ENCODE measurements at regions not wholly inside any gene's neighbourhood (a gene's known extent, or its start where the extent isn't known, plus 50 kb on each side); places are given as distances from the start of the nearest gene placed in this dataset.

DNA sequence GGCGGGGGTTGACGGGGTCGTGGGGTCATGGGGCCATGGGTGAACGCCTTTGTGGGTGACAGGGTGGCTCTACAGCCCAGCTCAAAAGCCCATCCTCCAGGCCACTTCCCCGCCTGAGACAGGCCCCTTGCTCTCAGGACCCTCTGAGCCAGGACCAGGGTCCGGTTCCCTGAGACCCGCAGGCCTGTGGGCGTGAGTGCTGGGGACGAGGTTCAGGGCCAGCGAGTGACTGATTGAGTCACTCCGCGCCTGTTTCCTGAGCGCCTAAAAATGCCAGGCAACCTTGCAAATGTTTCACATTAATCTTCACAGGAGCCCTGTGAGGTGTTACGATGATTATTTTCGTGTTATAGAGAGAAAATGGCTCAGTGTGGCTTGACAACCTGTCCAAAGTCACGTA is 97.8 kb downstream of the ZNF674 start:
- DNase-seq (ENCODE audit: low read depth in 2 of 3, low spot score in 2 of 3): no peak

DNA sequence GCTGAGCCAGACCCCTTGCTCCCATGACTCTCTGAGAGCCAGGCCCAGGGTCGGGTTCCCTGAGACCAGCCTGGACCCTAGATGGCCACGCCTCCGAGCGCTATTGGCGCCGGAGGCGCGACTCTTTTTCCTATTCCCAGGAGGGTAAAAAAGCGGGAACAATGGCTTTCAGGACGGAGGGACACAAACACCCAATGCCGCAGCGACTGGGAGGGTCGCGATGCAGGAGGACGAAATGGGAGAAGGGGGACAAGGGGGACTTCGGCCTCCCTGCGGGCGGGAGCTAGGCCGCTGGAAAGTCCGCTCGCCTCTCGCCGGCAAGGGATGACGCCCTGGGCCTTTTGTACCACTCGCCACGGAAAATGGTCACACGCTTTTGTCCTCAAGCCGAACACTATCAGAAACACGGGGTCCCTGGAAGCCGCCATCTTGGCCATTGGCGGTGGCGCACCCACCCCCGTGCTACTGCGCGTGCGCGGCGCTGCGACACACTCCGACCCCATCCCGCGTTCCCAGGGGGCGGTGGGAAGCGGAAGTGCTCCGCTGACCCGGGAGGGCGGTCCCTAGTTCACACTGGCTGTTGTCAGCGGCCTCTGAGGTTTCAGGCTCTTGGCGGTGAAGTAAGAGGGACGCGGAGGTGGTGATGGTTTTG is 98.4 kb downstream of the ZNF674 start:
- DNase-seq (ENCODE audit: low read depth in 2 of 3, low spot score in 2 of 3): peak; percentile 54 to 75 (median 59)

DNA sequence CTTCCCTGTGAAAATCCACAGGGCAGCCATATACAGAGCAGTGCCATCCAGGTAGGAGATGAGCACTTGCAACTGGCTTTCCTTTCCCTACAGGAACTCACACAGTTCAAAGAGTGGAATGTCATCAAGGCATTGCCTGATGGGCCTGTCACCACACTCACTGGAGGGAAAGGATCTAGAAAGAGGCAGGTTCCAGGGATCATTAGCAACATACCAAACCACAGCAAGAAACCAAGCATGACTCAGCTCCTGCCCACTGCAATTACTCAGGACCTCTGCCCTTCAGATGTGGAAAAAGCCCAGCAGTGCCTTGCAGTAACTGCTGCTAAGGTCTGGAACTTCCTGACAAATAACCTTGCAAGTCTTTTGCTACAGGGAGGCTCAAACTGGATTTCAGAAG is 101.2 kb downstream of the ZNF674 start:
- DNase-seq (ENCODE audit: low read depth in 2 of 3, low spot score in 2 of 3): no peak

DNA sequence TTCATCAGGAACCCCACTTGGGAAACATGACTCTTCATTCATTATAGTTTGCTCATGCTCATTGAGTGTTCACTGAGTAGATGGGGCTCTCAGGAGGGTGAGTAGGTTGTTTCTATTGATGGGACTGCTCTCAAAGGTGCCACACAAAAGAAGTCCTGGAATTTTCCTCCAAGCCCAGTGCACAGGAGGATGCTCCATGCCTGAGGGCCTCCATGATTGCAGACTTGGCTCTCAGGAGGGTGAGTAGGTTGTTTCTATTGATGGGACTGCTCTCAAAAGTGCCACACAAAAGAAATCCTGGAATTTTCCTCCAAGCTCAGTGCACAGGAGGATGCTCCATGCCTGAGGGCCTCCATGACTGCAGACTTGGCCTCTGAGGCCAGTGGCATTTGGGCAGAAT is 108.5 kb downstream of the ZNF674 start:
- no peak for DNase-seq (ENCODE audit: low read depth in 2 of 3, low spot score in 2 of 3)

DNA sequence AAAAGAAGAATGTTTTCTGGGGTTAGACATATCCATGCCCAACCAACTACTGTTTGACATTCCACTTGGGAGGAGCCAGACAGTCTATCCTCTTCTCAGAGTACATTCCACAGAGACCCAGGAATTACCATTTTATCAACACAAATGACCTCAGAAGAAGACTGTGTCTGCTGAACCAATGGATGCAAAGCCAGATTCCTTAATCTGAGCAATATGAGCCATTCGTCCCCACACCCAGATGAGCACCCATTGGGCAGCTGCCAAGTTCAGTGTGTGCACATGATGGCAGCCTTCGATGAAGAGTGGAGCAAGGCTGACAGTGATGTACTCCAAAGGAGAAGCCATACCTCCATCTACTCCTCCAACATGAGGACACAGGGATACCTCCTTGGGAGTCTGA is 111.3 kb downstream of the ZNF674 start:
- DNase-seq (ENCODE audit: low read depth in 2 of 3, low spot score in 2 of 3): no peak

DNA sequence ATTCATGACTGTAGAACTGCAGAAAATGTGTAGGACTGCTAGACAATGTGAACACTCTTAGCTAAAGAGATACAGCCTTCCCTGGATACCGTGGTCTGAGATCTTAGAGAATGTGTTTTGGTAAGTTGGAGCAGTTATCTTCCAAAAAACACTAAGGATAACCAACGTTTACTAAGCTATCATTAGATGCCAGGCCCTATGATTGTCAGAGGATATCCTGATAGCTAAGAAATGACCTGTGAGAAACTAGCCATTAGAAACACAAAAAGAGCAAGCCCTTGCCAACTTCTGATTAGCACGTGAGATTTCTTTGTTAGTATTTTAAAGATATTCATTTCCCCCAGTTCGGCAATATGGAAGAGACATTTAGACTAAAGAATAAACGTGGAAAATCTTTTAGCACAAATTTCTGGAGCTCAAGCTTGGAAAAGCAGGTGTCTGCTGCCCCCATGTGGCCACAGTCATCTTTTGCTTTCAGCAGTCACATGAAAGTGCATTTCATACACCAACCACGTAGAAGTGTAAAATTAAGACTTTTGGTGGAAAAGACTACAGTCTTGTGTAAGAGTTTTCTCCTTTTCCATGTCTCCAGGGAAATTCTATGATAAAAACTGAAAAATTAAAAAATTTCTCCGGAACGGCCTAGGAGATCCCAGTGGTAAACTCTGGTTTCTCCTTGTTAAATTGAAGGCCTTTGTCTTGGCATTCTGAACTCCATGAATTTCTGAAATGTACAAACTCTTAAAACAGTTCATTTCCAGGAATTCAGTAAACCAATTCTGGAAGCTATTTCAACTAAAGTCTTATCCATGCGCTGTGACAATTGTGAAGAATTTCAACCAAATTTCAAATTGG is 136.4 kb downstream of the ZNF674 start:
- peak; percentile 6 to 42 (median 20) for DNase-seq (ENCODE audit: low read depth in 2 of 3, low spot score in 2 of 3)

DNA sequence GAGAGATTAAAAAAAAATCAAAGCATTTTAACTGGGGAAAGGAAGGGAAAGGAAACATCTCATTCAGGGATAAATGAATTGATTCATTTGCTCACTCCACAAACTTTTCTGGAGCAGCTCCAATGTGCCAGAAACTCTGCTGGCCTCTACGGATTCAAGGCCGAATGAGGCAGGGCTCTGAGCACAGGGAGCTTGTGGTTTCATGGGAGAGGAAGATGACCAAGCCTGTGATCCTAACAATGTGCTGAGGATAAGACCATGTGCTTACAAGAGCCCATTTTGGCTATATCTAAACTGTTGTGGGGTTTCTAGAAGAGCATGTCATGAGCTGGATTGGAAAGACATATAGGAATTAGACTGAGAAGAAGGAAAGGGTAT is 137.5 kb downstream of the ZNF674 start:
- DNase-seq (ENCODE audit: low read depth in 2 of 3, low spot score in 2 of 3): no peak

DNA sequence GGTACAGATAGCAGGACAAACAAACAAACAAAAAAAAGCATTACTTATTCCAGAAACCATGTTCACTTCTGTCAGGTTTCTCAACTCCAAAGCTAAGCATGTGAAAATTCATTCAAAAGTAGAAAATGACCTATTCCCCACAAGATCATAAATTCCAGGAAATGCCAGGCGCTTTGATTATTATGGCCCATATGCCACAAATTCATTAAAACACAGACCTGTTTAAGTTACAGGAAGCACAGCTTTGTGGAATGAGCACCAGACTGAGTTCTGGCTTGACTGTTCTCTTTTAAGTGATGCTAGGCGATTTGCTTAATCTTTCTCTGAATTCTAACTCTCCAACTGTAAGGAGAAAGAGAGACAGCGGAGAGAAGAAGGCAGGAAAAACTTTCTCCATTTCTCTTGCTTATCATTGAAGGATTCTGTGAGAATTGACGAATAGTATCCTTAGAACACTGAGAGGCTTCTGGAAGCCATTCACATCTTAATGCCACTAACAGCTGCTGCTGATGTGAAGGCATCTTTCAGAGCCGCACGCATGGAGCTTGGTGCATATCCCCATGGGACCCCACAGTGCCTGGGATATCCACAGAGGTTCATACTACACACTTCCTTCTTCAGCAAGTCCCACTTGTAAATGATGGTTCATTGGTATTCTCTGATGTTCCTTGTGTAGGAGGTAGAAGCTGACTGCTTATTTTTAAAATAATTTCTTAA is 138.0 kb downstream of the ZNF674 start:
- no peak for DNase-seq (ENCODE audit: low read depth in 2 of 3, low spot score in 2 of 3)

DNA sequence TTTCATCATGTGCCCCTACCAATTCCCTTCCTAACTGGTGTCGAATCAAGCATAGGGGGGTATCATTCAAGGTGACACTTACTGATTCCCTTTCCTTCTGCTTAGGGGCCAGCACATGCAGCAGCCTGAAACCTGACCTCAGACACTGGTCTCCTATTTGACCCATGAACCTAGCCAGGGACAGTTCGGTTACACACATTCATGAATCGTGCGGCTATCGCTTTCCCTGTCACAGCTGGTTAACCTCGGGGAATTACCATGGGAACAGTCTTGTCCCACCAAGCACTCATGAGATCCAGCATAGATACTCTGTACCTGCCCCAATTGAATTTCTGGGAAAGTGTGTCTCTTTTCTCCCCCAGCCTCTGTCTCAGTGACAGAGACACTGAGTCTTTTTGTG is 140.4 kb downstream of the ZNF674 start:
- DNase-seq (ENCODE audit: low read depth in 2 of 3, low spot score in 2 of 3): no peak

DNA sequence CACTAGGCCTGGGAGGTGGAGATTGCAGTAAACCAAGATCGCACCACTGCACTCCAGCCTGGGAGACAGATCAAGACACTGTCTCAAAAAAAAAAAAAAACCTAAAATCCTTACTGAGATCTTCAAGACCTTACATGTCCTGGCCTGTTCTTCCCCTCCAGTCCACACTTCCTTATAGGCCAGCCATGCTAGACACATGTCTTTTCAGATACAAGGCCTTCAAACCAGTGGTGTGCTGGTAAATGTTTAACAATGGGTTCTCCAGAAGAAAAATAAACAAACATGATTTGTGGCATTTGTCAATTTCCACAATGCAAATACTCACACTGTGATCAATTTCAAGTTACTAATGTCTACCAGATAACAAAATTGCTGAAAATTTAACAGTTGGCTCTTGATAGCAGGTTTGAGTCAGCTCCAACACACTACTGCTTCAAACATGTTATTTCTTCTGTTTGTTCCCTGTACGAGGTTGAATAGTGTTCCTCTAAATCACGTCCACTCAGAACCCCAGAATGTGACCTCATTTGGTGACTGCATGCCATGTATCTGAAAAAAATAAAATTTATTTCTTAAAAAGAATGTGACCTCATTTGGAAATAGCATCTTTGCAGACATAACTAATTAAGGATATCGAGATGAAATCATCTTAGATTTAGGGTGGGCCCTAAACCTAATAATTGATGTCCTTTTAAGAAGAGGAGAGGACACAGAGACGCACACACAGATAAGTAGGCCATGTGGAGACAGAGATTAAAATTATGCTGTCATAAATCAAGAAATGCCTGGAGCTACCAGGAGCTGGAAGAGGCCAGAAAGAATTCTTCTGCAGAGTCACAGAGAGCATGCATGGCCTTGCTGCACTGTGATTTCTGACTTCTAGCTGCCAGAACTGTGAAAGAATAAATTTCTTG is 144.4 kb downstream of the ZNF674 start:
- no peak for DNase-seq (ENCODE audit: low read depth in 2 of 3, low spot score in 2 of 3)

DNA sequence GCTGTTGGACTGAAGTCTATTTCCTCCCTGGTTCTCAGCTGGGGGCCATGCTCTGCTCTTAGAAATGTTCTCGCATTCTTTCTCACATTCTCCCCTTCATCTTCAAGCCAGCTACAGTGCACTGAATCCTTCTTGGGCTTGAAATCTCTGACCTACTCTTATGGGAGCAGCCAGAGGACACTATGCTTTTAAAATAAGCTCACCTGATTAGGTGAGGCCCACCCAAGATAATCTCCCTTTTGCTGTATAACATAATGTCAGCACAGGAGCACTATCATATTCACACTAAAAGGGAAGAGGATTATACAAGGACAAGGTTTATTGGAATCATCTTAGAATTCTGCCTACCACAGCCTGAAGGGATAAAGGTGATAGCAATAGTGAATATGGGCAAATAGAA is 146.3 kb downstream of the ZNF674 start:
- DNase-seq (ENCODE audit: low read depth in 2 of 3, low spot score in 2 of 3): no peak

DNA sequence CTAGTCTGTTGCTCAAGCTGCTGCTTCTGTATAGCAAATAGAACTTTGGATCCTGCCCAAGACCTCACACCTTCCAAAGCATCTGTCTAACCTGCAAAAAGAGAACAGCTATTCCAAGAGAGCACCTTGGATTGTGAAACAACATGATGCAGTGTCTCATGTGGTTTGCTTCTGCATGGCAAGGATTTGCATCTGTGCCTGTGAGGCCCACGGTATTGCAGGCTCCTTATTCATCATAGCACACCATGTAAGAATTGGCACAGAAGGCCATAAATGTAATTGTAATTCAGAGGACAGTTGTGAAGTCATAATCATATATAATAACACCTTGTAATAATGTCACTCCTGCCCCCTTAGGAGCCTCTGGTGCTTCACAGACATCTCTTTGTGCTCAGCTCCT is 147.1 kb downstream of the ZNF674 start:
- DNase-seq (ENCODE audit: low read depth in 2 of 3, low spot score in 2 of 3): no peak

DNA sequence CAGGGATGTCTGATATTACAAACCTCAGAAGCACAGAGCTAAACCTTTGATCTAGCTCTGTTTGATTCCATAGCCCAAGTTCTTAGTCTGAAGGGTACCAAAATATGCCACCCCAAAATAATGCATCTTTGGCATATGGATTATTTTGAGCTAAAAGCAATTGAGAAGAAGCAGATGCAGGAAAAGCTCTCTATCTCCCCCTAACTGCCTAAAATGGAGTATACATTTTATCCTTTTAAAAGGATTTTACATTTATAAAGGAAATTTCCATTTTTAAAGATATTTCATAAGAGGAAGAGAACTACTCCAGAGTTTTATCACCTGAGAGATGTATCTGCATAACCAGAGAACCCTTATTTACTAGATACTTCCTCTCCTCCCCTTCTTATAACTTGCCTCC is 158.7 kb downstream of the ZNF674 start:
- no peak for DNase-seq (ENCODE audit: low read depth in 2 of 3, low spot score in 2 of 3)

DNA sequence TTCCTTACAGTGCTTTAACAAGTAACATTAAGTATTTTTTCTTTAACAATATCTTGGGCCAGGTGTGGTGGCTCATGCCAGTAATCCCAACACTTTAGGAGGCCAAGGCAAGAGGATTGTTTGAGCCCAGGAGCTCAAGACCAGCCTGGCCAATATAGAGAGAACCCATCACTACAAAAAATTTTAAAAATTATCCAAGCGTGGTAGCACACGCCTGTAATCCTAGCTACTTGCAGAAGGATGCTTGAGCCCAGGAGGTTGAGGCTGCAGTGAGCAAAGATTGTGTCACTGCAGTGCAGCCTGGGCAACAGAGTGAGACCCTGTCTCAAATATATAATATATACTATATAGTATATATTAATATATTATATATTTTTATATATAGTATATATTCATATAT is 162.2 kb downstream of the ZNF674 start:
- DNase-seq (ENCODE audit: low read depth in 2 of 3, low spot score in 2 of 3): no peak

DNA sequence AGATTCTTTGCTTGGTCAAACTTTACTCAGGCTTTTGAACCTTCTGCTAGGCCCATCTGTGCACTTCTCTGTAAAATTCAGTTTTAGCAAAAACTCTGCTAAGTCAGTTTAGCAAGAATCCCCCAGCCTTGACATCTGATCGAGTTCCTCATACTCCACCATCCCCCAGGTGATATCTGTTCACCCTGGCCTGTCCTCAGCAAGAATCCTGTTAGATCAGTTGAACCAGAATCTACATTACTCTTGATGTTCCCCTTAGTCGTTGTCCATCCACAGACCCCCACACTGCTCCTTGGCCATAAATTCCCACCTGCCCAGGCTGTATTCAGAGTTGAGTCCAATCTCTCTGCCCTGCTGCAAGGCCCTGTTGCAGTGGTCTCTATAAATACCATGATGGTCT is 162.6 kb downstream of the ZNF674 start:
- no peak for DNase-seq (ENCODE audit: low read depth in 2 of 3, low spot score in 2 of 3)

DNA sequence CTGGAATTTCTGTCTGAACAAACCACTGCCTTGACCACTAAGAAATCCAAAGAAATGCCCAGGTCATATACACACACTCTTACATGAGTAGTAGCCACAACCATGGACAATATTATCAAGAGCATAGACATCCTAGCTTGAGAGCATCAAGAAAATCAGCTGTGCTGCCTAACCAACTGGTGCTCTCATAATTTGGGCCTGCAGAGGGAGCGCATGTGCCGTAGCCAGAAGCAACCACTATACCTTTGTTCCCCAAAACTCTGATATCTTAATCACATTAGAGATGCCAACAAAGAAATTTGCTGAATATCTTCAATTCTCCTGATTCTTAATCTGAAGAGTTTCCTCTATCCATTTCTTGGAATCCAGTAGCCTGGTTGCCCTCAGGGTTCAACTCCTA is 163.6 kb downstream of the ZNF674 start:
- no peak for DNase-seq (ENCODE audit: low read depth in 2 of 3, low spot score in 2 of 3)

DNA sequence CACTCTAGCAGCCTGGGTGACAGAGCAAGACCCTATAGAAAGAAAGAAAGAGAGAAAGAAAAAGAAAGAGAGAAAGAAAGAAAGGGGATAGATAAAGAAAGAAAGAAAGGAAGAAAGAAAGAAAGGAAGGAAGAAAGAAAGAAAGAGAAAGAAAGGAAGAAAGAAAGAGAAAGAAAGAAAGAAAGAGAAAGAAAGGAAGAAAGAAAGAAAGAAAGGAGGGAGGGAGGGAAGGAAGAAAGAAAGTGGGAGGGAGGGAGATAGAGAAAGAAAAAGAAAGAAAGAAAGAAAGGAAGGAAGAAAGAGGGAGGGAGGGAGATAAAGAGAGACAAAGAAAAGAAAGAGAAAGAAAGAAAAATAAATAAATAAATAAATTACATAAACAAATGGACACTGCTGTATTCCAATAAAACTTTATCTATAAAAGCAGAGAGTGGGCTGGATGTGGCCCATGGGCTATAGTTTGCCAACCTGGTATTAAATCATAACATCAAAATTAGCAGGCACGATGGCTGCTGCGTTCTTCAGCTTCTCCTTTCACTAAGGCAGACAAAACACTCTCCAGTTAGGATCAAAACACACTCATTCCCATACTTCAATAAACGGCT is 165.0 kb downstream of the ZNF674 start:
- DNase-seq (ENCODE audit: low read depth in 2 of 3, low spot score in 2 of 3): no peak

DNA sequence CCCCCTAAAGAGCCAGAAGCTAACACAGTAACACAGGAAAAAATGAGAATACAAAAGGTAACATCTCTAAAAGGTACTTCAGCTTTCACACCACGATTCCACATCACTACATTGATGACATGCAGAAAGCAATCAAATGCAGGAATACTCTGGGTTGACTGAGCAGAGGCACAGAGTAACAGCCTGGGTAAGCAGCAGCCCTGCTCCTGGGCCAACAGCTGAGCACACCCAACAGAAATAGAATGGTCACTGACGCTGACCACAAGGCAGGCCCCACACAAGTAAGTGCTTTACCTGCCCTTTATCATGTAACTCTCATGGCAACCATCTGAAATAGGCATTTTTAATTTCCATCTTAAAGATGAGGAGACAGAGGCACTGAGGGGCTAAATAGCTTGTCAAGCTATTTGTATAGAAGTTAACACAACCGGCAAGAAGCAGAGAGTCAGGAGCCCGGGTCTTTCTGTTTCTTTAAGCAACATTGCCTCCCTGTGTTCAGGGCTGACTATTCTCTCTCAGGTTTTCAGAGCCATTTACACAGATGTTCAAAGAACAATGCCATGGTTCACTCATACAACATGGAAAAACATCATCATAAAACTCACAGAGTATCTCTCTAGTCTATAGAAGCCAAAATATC is 168.9 kb downstream of the ZNF674 start:
- DNase-seq (ENCODE audit: low read depth in 2 of 3, low spot score in 2 of 3): no peak

DNA sequence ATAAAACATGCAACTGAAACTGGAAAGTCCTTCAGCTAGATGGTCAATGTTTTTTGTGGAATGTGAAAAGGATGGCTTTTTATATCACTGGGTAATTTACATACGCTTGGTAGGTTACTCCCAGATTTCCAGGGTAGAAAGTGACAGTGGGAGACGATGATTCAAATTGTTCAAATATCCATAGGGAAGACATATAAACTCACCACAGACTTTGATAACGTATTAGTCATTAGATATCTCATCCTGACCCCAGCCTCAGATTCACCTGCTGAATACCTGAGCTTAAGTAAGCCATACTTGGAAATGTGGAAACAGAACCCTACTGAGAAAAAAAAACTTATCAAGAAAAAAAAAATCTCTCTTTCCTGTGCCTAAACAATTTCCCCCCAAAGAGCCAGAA is 169.4 kb downstream of the ZNF674 start:
- DNase-seq (ENCODE audit: low read depth in 2 of 3, low spot score in 2 of 3): no peak

DNA sequence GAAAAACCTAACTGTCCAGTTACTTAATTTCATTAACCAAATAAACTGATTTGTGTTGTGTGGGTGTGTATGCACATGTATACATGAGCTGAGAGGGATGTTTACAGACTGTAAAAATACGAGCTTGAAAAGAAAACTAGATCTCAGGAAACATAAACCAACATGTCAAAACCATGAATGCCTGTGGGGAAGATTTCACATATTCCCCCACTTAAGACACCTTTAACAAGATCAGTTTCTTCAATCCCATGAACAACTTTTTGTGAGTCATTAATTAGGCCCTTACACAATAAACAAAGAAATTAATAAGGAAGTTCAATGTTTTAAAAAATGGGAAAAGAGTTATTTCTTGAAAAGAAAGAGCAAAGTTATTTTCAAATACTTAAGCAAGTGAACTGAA is 170.8 kb downstream of the ZNF674 start:
- no peak for DNase-seq (ENCODE audit: low read depth in 2 of 3, low spot score in 2 of 3)

Measured in activated CD8-positive, alpha-beta memory T cell treated with anti-CD3 and anti-CD28 coated beads for 48 hours (primary cell).